Panc1 (cell line): ENCODE measurements at regions not wholly inside any gene's neighbourhood (a gene's known extent, or its start where the extent isn't known, plus 50 kb on each side); places are given as distances from the start of the nearest gene placed in this dataset.

Experiments used
- ATAC-seq: fragments of 200-7000 bp; cut with Tn5 transposase; 2 replicates; pipeline ENCODE4 v1.9.1; 2020; ENCODE audit warnings: mild to moderate bottlenecking, moderate library complexity
- BruUV-seq: library from RNA; stranded (reverse); fragments of 400-500 nt; replicated peaks from 2 replicates; lab custom pipeline; 2021; lab: Mats Ljungman, UMichigan
- CTCF ChIA-PET: fragments of 300-600 bp; sonication (Branson Sonifier 250); formaldehyde crosslinking; loops from one replicate; lab custom pipeline; 2022; ENCODE audit warnings: antibody characterized with exemption; lab: Charles Lee
- POLR2A ChIA-PET: fragments of 300-600 bp; sonication (Branson Sonifier 250); formaldehyde crosslinking; loops from one replicate; lab custom pipeline; 2022; ENCODE audit warnings: antibody characterized with exemption; lab: Charles Lee
- DNase-seq: peaks from one replicate; pipeline ENCODE4 v3.0.0-alpha.2; 2010; ENCODE audit warnings: low read depth, low spot score
- H3K27ac ChIP-seq: 2 replicates; pipeline ENCODE4 v1.5.1; 2011; ENCODE audit warnings: mild to moderate bottlenecking, low read length, inconsistent platforms
- H3K27me3 ChIP-seq: fragments of 200-500 bp; sonication (Bioruptor generic); 2 replicates; pipeline ENCODE4 v1.6.0; 2014; ENCODE audit warnings: low read length, inconsistent platforms; ENCODE audit not compliant: control insufficient read depth, insufficient read depth
- H3K36me3 ChIP-seq: fragments of 200-500 bp; sonication (Bioruptor generic); 2 replicates; pipeline ENCODE4 v1.5.1; 2014; ENCODE audit warnings: inconsistent platforms, mild to moderate bottlenecking, low read length, moderate library complexity; ENCODE audit not compliant: control insufficient read depth, insufficient read depth
- H3K4me1 ChIP-seq: 2 replicates; pipeline ENCODE4 v1.5.1; 2011; ENCODE audit warnings: inconsistent platforms, mild to moderate bottlenecking, low read length, moderate library complexity; ENCODE audit not compliant: control insufficient read depth, insufficient read depth
- H3K4me3 ChIP-seq, 2 experiments: 2 replicates each; pipeline ENCODE4 v1.5.1; 2011 to 2012; ENCODE audit warnings: low read depth in 2 of 2, low read length in 2 of 2, mild to moderate bottlenecking in 2 of 2, inconsistent platforms in 1 of 2, moderate library complexity in 1 of 2
- H3K9me3 ChIP-seq: fragments of 200-500 bp; sonication (Bioruptor generic); 2 replicates; pipeline ENCODE4 v1.5.1; 2014; ENCODE audit warnings: low read depth, mild to moderate bottlenecking, inconsistent platforms, low read length, moderate library complexity; ENCODE audit not compliant: control insufficient read depth, insufficient read depth
- CTCF ChIP-seq: fragments of 450-650 bp; IDR thresholded peaks from 2 replicates; pipeline ENCODE4 v1.5.1; 2017; ENCODE audit warnings: mild to moderate bottlenecking
- POLR2AphosphoS5 ChIP-seq: IDR thresholded peaks from 2 replicates; pipeline ENCODE4 v1.6.1; 2012; ENCODE audit warnings: mild to moderate bottlenecking, low read depth, low read length, moderate library complexity
- REST ChIP-seq, 2 experiments: IDR thresholded peaks; 2 replicates each; pipeline ENCODE4 v1.6.1; 2011 to 2012; ENCODE audit warnings: low read depth in 2 of 2, control low read depth in 1 of 2, low read length in 1 of 2, mild to moderate bottlenecking in 1 of 2, moderate library complexity in 1 of 2; ENCODE audit not compliant: insufficient read depth in 1 of 2
- SIN3A ChIP-seq: IDR thresholded peaks from 2 replicates; pipeline ENCODE4 v1.6.1; 2012; ENCODE audit warnings: low read depth, mild to moderate bottlenecking, low read length, moderate library complexity, borderline replicate concordance; ENCODE audit not compliant: insufficient read depth
- TCF7L2 ChIP-seq: IDR thresholded peaks from 2 replicates; pipeline ENCODE4 v1.6.1; 2011; ENCODE audit warnings: mild to moderate bottlenecking, low read depth, low read length, inconsistent platforms
- in situ Hi-C: cut with HindIII; loops from 2 replicates; pipeline ENCODE4 v1.10.0; 2016; ENCODE audit warnings: low sequenced_read_pairs, low pct_unique_long_range_greater_than_20kb
- intact Hi-C: fragments of 100-400 bp; cut with micrococcal nuclease; formaldehyde crosslinking; loops from one replicate; pipeline ENCODE4 v1.10.0; 2022; ENCODE audit not compliant: unreplicated experiment

GRCh38 chr2:194382221-194382620 is 1274.8 kb upstream of the SLC39A10 start:
- no TSS peak for BruUV-seq
- no peak overlapping the region for H3K4me3 ChIP-seq
- in situ Hi-C loops (no loop called here), intact Hi-C loops (no loop called here)
- TF ChIP-seq CTCF (no peak), REST (IDR thresholded peaks at IDR 0.05; ENCODE audit: insufficient read depth in 1 of 2, low read depth in 2 of 2, low read length in 1 of 2) (no peak), SIN3A (no peak), POLR2AphosphoS5 (no peak), TCF7L2 (no peak)
- peaks cover 22% of the 10 kb centered on the region; the same call in 1 of the 2 replicates for H3K9me3 ChIP-seq
- H3K36me3 ChIP-seq: no peaks in the 10 kb centered on the region
- no peaks in the 10 kb centered on the region for H3K27me3 ChIP-seq
- ChIA-PET CTCF (no interaction called here), POLR2A (no interaction called here)
- no peak for DNase-seq
- ATAC-seq: no peak
- no peaks in the 10 kb centered on the region for H3K4me1 ChIP-seq
- no peak overlapping the region for H3K27ac ChIP-seq

GRCh38 chr2:194380011-194380410 is 1277.0 kb upstream of the SLC39A10 start:
- POLR2A ChIA-PET: no interaction called here

More at GRCh38 chr2:194380011-194380410, 1277.0 kb upstream of the SLC39A10 start:
- Histone ChIP-seq H3K27ac (no peak overlapping the region), H3K9me3 (peaks cover 22% of the 10 kb centered on the region; the same call in 1 of the 2 replicates), H3K36me3 (no peaks in the 10 kb centered on the region), H3K27me3 (no peaks in the 10 kb centered on the region), H3K4me3 (no peak overlapping the region), H3K4me1 (no peaks in the 10 kb centered on the region)
- intact Hi-C loops: no loop called here
- DNase-seq (no peak), ATAC-seq (no peak)
- CTCF ChIA-PET: no interaction called here
- in situ Hi-C loops: no loop called here
- TF ChIP-seq TCF7L2: no peak
- TF ChIP-seq CTCF: no peak
- TF ChIP-seq SIN3A: no peak
- TF ChIP-seq POLR2AphosphoS5: no peak
- TF ChIP-seq REST (IDR thresholded peaks at IDR 0.05; ENCODE audit: insufficient read depth in 1 of 2, low read depth in 2 of 2, low read length in 1 of 2): no peak
- BruUV-seq: no TSS peak
